WERI-Rb-1 (cell line): ENCODE measurements at regions not wholly inside any gene's neighbourhood (a gene's known extent, or its start where the extent isn't known, plus 50 kb on each side); places are given as distances from the start of the nearest gene placed in this dataset.

Experiments
- DNase-seq: peaks from one replicate; pipeline ENCODE4 v3.0.0-alpha.2; 2020
- H3K27ac ChIP-seq: fragments of 250-450 bp; sonication (Bioruptor Pico); 2 replicates; pipeline ENCODE4 v1.5.1; 2020; ENCODE audit warnings: mild to moderate bottlenecking, moderate library complexity
- H3K27me3 ChIP-seq: fragments of 250-450 bp; sonication (Bioruptor Pico); 2 replicates; pipeline ENCODE4 v1.5.1; 2021; ENCODE audit warnings: mild to moderate bottlenecking, low read depth, moderate library complexity; ENCODE audit not compliant: insufficient read depth, severe bottlenecking
- H3K36me3 ChIP-seq: fragments of 250-450 bp; sonication (Bioruptor Pico); 2 replicates; pipeline ENCODE4 v1.5.1; 2020; ENCODE audit warnings: mild to moderate bottlenecking, moderate library complexity
- H3K4me3 ChIP-seq: 2 replicates; pipeline ENCODE4 v1.5.1; 2011; ENCODE audit warnings: low read depth, mild to moderate bottlenecking, control low read depth, low read length
- H3K9me3 ChIP-seq: fragments of 250-450 bp; sonication (Bioruptor Pico); 2 replicates; pipeline ENCODE4 v1.5.1; 2021; ENCODE audit warnings: mild to moderate bottlenecking, moderate library complexity; ENCODE audit not compliant: severe bottlenecking
- CTCF ChIP-seq: IDR thresholded peaks from 2 replicates; pipeline ENCODE4 v1.5.1; 2011; ENCODE audit warnings: low read depth, mild to moderate bottlenecking, control low read depth, inconsistent platforms, low read length

DNA sequence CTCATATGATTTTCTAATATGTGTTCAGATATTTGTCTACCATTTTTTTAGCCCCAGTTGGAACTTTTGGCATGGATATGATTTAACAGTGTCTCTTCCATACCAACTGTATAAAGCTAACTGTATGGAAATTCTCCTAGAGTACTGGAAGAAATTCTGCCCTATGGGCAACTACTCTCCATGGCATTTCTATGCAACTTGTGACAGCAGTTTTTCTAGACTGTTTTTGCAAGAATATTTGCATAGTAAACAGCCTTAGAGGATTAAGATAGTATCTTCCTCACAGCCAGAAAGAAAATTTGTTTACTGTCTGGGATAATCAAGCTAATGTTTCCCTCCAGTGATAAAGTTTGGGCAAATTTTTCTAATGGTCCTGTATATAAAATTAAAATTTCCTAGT, 119.9 kb upstream of the PCDH17 start:
- Histone ChIP-seq H3K9me3 (no peaks in the 10 kb centered on the region), H3K27me3 (no peaks in the 10 kb centered on the region), H3K36me3 (no peaks in the 10 kb centered on the region), H3K4me3 (no peak overlapping the region), H3K27ac (no peak overlapping the region)
- no peak for DNase-seq
- no peak for TF ChIP-seq CTCF

DNA sequence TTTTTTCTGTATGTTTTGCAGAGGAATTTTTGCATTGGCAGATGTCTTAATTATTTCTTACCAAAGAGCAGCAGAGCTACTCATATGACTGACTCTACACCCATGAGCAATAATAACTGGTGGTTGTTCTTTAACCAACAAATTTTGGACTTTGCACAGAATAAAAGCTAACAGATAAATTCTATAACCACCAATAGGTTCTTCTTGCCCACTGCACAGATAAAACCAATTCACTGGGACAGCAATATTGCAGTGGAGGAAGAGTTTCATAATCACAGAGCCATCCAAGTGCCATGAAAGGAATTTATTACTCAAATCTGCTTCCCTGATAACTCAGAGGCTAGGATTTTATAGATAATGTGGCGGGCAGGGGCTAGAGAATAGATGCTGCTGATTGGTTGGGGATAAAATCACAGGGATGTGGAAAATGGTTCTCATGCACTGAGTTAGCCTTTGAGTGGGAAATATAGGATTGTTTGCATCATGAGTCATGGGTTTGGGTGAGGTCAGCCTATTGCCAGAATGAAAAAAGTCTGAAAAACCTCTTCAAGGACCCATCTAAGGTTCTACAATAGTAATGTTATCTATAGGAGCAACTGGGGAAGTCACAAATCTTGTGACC, 104.3 kb upstream of the PCDH17 start:
- TF ChIP-seq CTCF: no peak
- Histone ChIP-seq H3K36me3 (no peaks in the 10 kb centered on the region), H3K9me3 (no peaks in the 10 kb centered on the region), H3K27me3 (no peaks in the 10 kb centered on the region), H3K4me3 (no peak overlapping the region), H3K27ac (no peak overlapping the region)
- DNase-seq: no peak

- no peaks in the 10 kb centered on the region for H3K36me3 ChIP-seq
- TF ChIP-seq CTCF: no peak
- H3K27me3 ChIP-seq: no peaks in the 10 kb centered on the region
- no peak overlapping the region for H3K4me3 ChIP-seq
- no peak overlapping the region for H3K27ac ChIP-seq
- no peak for DNase-seq
- H3K9me3 ChIP-seq: no peaks in the 10 kb centered on the region
These were observed 100.3 kb upstream of the PCDH17 start for GRCh38 chr13:57531256-57531655.

GRCh38 chr13:57546942-57547341, 84.6 kb upstream of the PCDH17 start:
- no peak for DNase-seq
- H3K36me3 ChIP-seq: no peaks in the 10 kb centered on the region
- H3K4me3 ChIP-seq: no peak overlapping the region
- no peak for TF ChIP-seq CTCF
- no peaks in the 10 kb centered on the region for H3K9me3 ChIP-seq
- no peaks in the 10 kb centered on the region for H3K27me3 ChIP-seq
- H3K27ac ChIP-seq: no peak overlapping the region

GRCh38 chr13:57552437-57552836, 79.1 kb upstream of the PCDH17 start:
- no peak for DNase-seq
- no peaks in the 10 kb centered on the region for H3K36me3 ChIP-seq
- no peak for TF ChIP-seq CTCF
- H3K27ac ChIP-seq: no peak overlapping the region
- H3K9me3 ChIP-seq: no peaks in the 10 kb centered on the region
- H3K27me3 ChIP-seq: no peaks in the 10 kb centered on the region
- no peak overlapping the region for H3K4me3 ChIP-seq

GRCh38 chr13:57553932-57554331, 77.6 kb upstream of the PCDH17 start:
- DNase-seq: no peak

More at GRCh38 chr13:57553932-57554331, 77.6 kb upstream of the PCDH17 start:
- no peak overlapping the region for H3K4me3 ChIP-seq
- TF ChIP-seq CTCF: no peak
- H3K27ac ChIP-seq: no peak overlapping the region
- H3K9me3 ChIP-seq: no peaks in the 10 kb centered on the region
- no peaks in the 10 kb centered on the region for H3K36me3 ChIP-seq
- H3K27me3 ChIP-seq: no peaks in the 10 kb centered on the region
